ENCODE measurements at regions not wholly inside any gene's neighbourhood (a gene's known extent, or its start where the extent isn't known, plus 50 kb on each side); places are given as distances from the start of the nearest gene placed in this dataset.

DNA sequence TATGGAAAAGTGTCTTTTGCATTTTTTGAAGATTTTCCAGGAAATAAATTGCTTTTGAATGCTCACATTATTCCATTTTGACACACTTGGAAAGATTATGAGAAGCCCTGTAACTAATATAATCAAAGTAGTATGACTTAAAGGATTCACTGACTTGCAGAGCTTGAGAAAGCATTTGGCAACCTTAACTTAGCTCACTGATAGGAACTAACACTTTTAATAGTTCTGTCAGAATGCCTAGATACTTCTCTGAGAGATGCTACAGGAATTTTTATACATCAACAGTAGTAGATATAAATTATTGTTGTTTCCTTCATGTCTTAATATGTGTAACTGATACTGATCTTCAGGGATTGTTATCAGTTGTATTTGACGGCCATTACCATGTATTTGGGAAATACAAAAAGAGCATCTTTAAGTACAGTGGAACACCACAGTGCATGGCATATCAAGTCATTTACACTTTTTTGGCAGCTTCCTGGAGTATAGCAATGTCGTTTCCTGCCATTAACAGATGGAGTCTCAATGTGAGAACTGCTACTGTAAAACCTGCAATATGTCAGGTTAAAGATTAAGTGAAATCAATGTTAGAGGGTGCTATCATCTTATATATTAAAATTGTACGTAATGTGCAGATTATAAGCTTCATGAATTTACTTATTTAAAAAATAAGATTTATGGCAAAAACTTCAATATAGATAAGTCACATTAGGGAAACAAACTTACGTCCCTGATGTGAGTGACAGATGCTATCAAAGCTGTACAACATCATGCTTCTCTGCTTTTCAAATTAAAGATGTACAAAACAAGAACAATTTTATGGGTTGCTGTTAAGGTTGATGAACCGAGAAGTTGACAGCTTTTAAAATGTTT lies 1159.8 kb upstream of the MIR17HG start (continued):
- TF ChIP-seq, protein P1, sequence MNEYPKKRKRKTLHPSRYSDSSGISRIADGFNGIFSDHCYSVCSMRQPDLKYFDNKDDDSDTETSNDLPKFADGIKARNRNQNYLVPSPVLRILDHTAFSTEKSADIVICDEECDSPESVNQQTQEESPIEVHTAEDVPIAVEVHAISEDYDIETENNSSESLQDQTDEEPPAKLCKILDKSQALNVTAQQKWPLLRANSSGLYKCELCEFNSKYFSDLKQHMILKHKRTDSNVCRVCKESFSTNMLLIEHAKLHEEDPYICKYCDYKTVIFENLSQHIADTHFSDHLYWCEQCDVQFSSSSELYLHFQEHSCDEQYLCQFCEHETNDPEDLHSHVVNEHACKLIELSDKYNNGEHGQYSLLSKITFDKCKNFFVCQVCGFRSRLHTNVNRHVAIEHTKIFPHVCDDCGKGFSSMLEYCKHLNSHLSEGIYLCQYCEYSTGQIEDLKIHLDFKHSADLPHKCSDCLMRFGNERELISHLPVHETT (tag by site-specific recombination; IDR thresholded peaks at IDR 0.05), result no peak
- TF ChIP-seq ZNF350 (tag by site-specific recombination; IDR thresholded peaks at IDR 0.05) (no peak), SETDB1 (IDR thresholded peaks at IDR 0.05; ENCODE audit: insufficient read length, low read length) (no peak), ZNF146 (tag by site-specific recombination; IDR thresholded peaks at IDR 0.05) (no peak), GFI1B (tag by site-specific recombination; IDR thresholded peaks at IDR 0.05) (no peak), ZFP37 (tag by site-specific recombination; IDR thresholded peaks at IDR 0.05) (no peak)

DNA sequence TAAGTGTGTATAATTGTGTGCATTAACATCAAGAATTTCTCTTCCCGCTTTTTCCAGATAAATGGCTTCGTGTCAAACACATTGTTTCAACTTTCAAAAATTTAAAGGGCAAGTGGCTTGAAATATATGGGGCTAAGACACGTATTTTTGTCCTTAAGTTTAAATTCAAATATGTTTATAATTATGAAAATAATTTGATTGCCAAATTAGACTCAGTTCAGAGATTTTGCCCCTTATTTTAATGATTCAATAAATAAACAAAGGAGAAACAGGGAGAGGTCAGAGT lies 1159.2 kb upstream of the MIR17HG start:
- H3K4me1 ChIP-seq (ENCODE audit: control insufficient read depth, insufficient read depth, low read length), result no peaks in the 10 kb centered on the region
- H3K27ac ChIP-seq (ENCODE audit: extremely low read depth, low read depth, low read length), result no peak overlapping the region
- no peaks in the 10 kb centered on the region for H3K9me3 ChIP-seq (ENCODE audit: control insufficient read depth, insufficient read depth, low read depth, low read length)
- TF ChIP-seq ZNF112 (tag by site-specific recombination; IDR thresholded peaks at IDR 0.05) (no peak), ZNF335 (tag by site-specific recombination; conservative IDR thresholded peaks at IDR 0.05) (no peak), ZNF223 (tag by site-specific recombination; IDR thresholded peaks at IDR 0.05) (no peak), ZNF366 (tag by site-specific recombination; conservative IDR thresholded peaks at IDR 0.05) (no peak), ZBTB17 (tag by site-specific recombination; IDR thresholded peaks at IDR 0.05) (no peak)
- TF ChIP-seq, protein P2, sequence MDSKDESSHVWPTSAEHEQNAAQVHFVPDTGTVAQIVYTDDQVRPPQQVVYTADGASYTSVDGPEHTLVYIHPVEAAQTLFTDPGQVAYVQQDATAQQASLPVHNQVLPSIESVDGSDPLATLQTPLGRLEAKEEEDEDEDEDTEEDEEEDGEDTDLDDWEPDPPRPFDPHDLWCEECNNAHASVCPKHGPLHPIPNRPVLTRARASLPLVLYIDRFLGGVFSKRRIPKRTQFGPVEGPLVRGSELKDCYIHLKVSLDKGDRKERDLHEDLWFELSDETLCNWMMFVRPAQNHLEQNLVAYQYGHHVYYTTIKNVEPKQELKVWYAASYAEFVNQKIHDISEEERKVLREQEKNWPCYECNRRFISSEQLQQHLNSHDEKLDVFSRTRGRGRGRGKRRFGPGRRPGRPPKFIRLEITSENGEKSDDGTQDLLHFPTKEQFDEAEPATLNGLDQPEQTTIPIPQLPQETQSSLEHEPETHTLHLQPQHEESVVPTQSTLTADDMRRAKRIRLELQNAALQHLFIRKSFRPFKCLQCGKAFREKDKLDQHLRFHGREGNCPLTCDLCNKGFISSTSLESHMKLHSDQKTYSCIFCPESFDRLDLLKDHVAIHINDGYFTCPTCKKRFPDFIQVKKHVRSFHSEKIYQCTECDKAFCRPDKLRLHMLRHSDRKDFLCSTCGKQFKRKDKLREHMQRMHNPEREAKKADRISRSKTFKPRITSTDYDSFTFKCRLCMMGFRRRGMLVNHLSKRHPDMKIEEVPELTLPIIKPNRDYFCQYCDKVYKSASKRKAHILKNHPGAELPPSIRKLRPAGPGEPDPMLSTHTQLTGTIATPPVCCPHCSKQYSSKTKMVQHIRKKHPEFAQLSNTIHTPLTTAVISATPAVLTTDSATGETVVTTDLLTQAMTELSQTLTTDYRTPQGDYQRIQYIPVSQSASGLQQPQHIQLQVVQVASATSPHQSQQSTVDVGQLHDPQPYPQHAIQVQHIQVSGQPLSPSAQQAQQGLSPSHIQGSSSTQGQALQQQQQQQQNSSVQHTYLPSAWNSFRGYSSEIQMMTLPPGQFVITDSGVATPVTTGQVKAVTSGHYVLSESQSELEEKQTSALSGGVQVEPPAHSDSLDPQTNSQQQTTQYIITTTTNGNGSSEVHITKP (tag by site-specific recombination; IDR thresholded peaks at IDR 0.05), result no peak
- TF ChIP-seq, protein P3, sequence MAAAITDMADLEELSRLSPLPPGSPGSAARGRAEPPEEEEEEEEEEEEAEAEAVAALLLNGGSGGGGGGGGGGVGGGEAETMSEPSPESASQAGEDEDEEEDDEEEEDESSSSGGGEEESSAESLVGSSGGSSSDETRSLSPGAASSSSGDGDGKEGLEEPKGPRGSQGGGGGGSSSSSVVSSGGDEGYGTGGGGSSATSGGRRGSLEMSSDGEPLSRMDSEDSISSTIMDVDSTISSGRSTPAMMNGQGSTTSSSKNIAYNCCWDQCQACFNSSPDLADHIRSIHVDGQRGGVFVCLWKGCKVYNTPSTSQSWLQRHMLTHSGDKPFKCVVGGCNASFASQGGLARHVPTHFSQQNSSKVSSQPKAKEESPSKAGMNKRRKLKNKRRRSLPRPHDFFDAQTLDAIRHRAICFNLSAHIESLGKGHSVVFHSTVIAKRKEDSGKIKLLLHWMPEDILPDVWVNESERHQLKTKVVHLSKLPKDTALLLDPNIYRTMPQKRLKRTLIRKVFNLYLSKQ (tag by site-specific recombination; IDR thresholded peaks at IDR 0.05; ENCODE audit: borderline replicate concordance), result no peak
- TF ChIP-seq, protein P4, sequence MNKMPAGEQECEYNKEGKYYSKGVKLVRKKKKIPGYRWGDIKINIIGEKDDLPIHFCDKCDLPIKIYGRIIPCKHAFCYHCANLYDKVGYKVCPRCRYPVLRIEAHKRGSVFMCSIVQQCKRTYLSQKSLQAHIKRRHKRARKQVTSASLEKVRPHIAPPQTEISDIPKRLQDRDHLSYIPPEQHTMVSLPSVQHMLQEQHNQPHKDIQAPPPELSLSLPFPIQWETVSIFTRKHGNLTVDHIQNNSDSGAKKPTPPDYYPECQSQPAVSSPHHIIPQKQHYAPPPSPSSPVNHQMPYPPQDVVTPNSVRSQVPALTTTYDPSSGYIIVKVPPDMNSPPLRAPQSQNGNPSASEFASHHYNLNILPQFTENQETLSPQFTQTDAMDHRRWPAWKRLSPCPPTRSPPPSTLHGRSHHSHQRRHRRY (tag by site-specific recombination; IDR thresholded peaks at IDR 0.05), result no peak
- CTCF ChIA-PET, result no interaction called here
- POLR2A ChIA-PET, result no interaction called here
- H3K36me3 ChIP-seq (ENCODE audit: control insufficient read depth in 2 of 2, insufficient read depth in 1 of 2, low read length in 2 of 2), result no peaks in the 10 kb centered on the region
- no peak overlapping the region for H3K4me3 ChIP-seq (ENCODE audit: low read depth, low read length)

DNA sequence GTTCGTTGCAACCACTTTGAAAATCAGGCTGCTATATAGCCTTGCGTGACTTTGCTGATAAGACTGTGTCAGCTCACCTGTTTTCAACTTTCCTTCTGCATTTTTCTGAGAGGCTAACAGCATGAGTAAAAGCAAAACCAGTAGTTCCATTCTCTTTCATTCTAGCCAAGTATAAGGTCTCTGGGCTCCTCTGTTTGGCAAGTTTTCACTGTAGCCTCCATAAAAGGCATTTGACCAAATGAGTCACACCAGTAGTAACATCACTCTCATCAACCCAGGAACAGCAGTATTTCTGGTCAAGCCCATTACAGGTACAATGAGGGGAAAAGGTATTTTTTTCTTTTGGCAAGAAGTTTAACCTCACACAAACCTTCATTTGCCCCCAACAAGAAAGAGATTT lies 1149.8 kb upstream of the MIR17HG start:
- H3K9me3 ChIP-seq (ENCODE audit: control insufficient read depth, insufficient read depth, low read depth, low read length), result no peaks in the 10 kb centered on the region
- CTCF ChIA-PET, result no interaction called here
- POLR2A ChIA-PET, result no interaction called here
- H3K27ac ChIP-seq (ENCODE audit: extremely low read depth, low read depth, low read length), result no peak overlapping the region
- TF ChIP-seq ZNF214 (tag by site-specific recombination; IDR thresholded peaks at IDR 0.05; ENCODE audit: borderline replicate concordance) (no peak), HOXA7 (CRISPR knock-in tag; IDR thresholded peaks at IDR 0.05; ENCODE audit: borderline replicate concordance) (no peak)
- TF ChIP-seq, protein P3 (tag by site-specific recombination; IDR thresholded peaks at IDR 0.05; ENCODE audit: borderline replicate concordance), result no peak
- H3K4me1 ChIP-seq (ENCODE audit: control insufficient read depth, insufficient read depth, low read length), result no peaks in the 10 kb centered on the region
- no peak overlapping the region for H3K4me3 ChIP-seq (ENCODE audit: low read depth, low read length)
- no peaks in the 10 kb centered on the region for H3K36me3 ChIP-seq (ENCODE audit: control insufficient read depth in 2 of 2, insufficient read depth in 1 of 2, low read length in 2 of 2)

Measured in HEK293 (cell line).